Stimulated activated CD4-positive, alpha-beta T cell treated with anti-CD3 and anti-CD28 coated beads, Interleukin-2, amount 100 ng/mL, for 4 hours (primary cell): ENCODE measurements at regions not wholly inside any gene's neighbourhood (a gene's known extent, or its start where the extent isn't known, plus 50 kb on each side); places are given as distances from the start of the nearest gene placed in this dataset.

Source experiments
- DNase-seq: peaks from one replicate; pipeline ENCODE4 v3.0.0-alpha.2; 2020; ENCODE audit warnings: low read depth

DNA sequence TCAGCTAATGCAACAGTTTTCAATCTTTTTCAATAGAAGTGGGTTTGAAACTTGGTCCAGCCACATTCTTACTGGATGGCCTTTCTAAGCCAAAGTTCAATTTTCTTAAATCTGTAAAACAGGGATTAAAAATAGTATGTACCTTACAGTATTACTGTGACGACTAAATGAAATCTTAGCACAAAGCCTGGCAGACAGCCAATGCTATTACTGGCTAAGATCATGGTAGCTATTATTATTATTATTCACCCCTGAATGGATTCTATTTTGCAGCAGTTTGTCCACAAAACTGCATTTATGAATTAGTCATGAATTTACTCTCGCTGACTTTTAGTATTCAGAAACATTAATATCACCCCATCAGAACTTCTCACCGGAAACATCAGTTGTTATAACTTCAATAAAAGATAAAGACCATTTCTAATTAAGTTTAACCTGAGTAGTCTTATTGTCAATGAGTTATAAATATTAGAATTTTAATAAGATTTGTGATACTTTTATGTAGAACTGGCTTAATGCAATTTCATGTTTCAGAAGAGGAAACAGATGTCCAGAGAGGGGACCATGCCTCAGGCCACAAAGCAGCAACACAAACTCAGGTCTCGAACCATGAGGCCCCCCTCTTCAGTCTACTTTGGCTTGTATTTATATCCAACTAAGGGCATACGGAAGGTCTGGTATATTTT lies 468.2 kb downstream of the ARHGEF28 start:
- DNase-seq, result no peak

DNA sequence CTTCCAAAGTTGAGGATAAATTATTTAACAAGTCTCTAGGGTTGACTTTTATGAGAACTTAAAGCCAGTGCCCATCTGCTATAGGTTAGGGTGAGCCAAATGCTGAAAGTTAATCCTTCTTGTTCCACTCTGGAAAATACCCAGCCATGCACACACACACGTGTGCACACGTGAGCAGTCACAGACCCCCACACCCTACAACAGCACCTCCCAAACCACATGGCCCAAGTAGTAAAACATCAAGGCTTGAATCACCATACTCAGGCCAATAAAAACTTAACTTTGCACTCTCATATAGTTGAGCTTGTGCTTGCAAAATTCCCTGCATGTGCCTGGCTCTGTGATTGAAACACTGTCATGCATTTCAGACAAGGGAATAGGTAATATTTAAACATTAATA lies 467.6 kb downstream of the ARHGEF28 start:
- DNase-seq, result no peak

GRCh38 chr5:74092766-74093165 lies 466.8 kb downstream of the ARHGEF28 start:
- no peak for DNase-seq

DNA sequence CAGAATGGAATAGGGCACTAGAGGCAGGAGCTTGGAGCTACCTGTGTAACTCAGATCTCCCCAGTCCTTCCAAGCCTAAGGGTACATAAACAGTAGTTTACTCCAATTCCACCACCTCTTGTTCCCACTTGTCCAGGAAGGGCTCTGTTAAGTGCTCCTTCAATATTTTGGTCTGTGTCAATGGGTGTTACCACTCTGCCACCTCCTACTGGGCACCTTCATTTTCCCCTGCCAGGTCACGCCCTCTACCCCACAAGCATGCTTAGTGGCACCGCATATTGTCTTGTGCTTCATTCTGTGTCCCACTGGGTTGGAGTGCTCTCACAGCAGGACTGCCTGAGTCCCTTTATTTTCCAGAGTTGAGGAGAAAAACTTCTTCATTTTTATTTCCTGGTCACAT lies 459.8 kb downstream of the ARHGEF28 start:
- DNase-seq, result no peak

DNA sequence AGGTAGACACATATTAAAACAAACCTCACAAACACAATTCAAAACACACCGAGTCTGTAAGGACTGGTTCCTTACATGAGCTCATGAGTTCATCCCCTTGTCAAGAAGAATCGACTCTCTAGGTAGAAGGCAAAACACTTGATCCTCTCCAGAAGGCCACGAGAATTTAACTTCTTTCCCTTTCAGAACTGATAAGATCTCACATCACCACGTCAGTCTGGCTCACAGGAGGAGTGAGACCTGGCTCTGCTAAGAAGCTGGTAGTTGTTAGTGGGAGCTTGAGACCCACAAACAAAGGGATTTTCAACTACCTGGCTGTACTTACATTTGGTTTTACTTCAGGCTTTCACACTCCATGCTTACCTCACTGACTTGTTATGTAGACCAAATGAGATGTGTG lies 459.2 kb downstream of the ARHGEF28 start:
- no peak for DNase-seq

DNA sequence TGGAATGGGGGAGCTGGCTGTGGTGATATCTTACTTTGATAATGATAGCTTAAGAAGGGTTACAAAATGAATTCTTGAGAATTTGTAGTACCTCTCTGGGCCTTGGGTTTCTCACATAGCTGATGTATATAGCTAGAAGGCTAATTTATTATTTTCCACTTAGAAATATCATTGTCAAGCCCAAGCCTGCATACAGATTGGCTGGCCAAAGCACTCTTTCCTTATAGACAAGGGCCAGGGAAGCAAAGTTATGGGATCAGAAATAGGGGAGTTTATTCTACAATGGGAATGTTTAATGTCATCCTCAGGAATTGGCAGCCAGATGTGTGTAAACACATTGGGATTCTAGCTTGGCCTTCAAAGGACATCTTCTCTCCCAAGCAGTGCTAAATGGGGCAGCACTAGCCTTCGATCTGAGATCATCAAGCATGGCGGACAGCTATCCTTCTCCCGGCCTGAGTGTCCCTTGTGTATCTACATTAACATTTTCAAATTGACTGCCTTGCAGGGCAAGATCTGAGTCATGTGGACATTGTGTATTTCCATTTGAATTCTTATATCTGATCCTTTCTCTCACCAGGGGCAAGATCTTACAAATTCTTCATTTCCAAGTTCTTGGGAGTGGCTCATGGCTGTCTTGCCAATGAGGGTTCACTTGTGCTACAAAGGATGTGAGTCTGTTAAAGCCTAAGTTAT lies 457.2 kb downstream of the ARHGEF28 start:
- DNase-seq, result no peak

- DNase-seq, result no peak
Observed at GRCh38 chr5:74082512-74083055, 456.6 kb downstream of the ARHGEF28 start.

DNA sequence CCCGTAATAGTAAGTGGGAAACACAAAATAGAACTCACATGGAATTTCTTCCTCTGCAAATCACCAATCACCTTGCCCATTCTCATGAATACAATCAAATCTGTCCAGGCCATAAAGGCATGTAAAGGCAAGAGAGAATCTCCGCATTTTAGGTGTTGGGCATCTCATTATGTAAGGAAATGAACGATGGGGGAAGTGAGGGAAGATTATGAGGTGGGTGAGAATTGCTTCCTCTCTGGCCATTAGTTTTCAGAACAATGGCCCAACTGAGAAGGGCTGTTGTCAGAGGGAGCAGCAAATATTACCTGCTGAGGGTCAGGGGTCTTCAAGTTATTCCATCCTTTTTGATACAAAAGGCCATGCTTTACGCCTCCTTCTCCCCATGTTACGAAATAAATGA lies 455.1 kb downstream of the ARHGEF28 start:
- no peak for DNase-seq

DNA sequence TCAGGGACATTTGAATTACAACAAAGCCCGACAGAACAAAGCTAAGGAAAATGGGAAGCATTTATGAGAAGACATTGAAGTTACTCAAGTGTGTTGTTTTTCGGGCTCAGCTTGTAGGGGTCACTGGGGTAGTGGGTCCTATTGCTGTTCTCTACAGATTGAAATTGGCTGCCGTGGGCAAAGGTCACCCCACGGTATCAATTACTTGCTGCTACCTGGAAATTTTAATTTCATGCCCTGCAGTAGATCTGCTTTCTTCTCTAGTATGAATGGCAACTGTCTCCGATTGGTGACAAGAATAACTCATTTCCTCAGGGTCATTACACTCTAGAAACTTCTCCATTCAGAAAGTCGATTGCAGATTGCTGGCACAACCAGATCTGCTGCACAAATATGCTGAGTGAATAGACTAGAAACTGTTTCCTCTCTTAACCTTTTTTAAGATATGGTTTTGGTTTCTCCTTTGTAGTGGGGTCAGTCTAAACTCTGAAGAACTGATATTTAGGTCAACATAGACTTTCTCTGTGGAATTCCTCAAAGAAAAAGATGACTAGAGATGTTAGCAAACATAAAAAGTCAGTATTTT lies 454.1 kb downstream of the ARHGEF28 start:
- DNase-seq, result no peak

DNA sequence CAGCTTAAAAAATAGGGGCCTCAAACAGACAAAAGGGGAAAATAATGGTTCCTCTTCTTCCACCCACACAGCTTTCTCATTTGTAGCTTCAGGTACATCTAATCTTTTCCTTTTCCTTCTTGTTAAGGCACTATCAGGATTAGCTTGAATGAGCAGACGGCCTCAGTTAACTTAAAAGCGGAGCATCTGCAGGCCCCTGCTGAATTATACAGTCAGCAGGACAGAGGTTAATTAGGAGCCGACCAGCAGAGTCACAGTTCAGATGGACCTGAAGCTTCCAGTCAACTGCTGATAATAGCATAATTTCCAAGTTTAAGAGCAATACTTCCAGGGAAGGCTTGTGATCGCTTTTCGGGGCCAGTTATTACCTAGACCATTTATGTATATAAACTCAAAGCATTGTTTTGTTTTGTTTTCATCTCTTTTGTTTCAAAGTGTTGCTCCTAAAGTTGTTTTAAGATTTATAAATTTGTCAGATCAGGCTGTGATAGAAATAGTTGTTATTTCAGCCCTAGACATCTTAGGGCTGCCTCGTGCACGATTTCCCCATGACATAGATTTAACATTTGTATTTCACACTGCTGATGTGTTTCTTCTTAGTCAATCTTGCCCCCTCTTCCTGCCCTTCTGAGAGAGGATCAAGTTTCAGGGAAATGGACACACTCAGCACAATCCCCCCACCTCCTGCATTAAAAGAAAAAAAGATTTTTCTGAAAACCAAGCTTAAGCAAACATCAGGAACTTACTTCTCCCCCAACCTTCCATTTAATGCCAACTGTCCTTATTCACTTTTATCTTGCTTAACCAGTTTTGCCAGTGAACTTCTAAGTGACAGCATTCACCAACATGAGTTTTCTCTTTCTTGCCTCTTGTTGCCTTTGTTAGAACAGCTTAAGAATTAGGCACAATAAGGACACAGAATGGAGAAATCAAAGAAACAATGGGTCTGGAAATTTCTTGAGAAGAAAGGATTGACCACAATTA lies 449.8 kb downstream of the ARHGEF28 start:
- DNase-seq, result no peak

- no peak for DNase-seq
Observed at GRCh38 chr5:74074111-74074510, 448.1 kb downstream of the ARHGEF28 start.

GRCh38 chr5:74073257-74073656 lies 447.3 kb downstream of the ARHGEF28 start:
- DNase-seq, result no peak

DNA sequence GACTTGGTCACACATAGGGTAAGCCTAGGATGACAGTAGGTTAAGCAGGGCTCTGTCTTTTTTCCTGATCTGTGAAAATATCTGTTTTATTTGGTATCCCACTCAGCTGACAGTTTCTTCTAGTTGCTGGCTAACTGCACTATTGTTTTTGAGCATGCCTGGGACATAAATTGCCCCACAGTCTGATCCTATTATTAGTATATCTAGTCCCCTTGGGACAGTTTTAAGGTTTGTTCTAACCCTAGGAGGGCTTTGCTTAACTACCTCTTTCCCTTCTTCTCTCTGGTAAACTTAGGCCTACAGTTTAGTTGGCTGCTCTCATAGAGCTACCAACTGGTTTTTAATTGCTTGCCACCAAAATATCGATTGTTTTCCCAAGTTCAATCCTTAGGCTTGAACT lies 446.6 kb downstream of the ARHGEF28 start:
- DNase-seq, result no peak

DNA sequence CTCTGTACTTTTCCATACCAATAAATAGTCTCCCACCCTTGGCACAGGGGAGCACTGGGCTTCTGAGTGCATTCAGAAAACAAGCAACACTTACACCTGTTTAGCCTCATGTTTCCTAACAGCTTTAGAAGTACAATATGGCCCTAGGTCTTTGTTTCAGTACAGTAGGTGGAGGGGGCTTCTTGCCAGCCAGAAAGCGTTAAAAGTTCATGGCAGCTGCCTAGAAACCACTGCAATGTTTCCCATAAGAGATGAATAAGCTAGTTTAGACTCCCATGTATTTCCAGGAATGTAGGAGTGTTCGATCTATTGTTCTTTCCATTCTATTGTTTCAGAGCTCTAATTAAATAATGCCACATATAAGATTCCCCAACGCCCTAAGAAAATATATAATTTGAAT lies 444.8 kb downstream of the ARHGEF28 start:
- DNase-seq, result no peak

DNA sequence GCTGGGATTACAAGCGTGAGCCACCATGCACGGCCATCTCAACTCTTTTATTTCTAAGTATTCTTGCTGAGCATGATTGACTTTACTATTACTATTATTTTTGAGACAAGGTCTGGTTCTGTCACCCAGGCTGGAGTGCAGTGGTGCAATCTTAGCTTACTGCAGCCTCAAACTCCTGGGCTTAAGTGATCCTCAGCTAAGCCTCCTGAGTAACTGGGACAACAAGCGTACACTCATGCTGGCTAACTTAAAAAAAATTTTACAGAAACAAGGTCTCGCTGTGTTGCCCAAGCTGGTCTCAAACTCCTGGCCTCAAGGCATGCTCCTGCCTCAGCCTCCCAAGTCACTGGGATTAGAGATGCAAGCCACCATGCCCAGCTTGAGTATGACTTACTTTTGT lies 443.7 kb downstream of the ARHGEF28 start:
- DNase-seq, result no peak

DNA sequence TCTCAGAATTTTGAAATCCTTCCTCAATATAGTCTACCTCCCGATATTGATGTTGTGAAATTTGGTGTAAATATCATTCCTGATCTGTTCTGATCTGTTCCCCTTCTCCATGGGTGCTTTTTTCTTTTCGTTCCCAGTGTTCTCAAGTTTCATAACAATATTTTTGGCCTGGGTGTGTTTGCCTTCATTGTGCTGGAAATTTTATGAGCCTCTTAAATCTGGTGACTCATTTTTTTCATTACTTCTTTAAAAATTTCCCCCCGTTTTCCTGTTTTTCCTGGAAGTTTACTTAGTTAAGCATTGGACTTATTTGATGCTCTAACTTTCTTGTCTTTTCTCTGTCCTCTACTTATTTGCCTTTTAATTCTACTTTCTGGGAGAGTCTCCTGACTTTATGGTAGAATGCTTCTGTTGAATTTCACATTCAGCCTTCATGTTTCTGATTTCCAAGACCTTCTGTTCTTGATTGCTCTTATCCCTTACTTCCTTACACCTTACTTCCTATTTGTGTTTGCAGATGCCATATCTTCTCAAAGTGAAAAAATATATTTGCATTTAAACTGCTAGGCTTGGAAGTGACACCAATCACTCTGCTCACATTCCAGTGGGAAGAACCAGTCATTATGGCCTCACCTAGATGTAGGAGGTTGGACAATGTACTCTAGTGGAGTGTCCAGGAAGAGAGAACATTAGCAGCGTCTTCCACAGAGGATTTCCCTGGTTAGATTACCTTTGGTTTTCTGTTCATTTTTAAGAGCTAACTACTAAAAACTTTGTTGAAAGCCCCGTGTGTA lies 441.9 kb downstream of the ARHGEF28 start:
- no peak for DNase-seq

DNA sequence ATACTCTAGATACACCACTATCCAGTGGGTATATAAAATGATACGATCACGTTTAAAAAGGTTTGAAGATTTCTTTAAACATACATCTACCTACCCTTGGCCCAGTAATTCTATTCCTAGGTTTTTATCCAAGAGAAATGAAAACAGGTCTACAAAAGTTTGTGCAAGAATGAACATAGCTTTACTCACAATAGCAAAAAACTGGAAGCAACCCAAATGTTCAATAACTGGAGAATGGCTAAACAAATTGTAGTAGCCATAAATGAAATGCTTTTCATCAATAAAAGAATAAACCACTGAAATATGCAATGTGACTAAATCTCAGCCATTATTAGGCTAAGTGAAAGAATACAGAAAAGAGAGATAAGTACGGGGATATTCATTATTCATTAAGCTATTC lies 438.9 kb downstream of the ARHGEF28 start:
- DNase-seq, result no peak

DNA sequence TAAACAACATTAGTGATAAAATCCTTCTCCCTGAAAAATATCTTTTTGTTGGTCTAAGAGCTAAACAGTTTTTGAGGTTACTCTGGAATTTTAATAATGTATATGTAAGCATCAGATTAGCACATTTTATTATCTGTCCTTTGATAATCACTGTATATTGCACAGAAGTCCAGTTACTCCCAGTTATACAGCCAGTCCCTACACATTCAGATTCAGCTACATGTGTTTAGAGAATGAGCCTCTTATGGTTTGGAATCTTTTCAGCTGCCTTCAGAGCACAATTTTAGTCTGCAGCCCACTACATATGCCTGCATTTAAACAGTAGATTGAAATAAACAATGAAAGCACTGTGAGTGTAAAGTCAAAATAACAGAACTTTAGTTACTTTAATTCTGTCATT lies 438.2 kb downstream of the ARHGEF28 start:
- no peak for DNase-seq

DNA sequence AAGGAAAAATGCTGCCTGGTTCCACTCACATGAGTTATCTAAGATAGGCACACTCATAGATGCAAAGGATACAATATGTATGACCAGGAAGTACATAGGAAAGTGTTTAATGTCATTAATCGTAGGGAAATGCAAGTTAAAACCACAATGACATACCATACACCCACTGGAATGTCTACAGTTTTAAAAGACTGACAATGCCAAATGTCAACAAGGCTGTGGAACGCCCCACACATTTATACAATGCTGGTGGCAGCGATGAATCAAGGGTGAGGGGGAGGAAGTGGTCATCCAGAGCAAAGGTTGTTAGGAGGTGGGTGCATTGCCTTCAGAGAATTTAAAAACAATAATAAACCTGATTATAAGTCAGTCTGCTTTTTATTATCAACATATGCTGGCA lies 437.8 kb downstream of the ARHGEF28 start:
- DNase-seq, result no peak

GRCh38 chr5:74063346-74063745 lies 437.4 kb downstream of the ARHGEF28 start:
- no peak for DNase-seq

- DNase-seq, result no peak
Observed at GRCh38 chr5:74061292-74061691, 435.3 kb downstream of the ARHGEF28 start.
